Kidney (tissue), 13 donors: ENCODE measurements at regions not wholly inside any gene's neighbourhood (a gene's known extent, or its start where the extent isn't known, plus 50 kb on each side); places are given as distances from the start of the nearest gene placed in this dataset.

Experiments used
- DNase-seq, 5 donors: peaks; one replicate each; pipeline ENCODE4 v3.0.0-alpha.2; 2013 to 2020
- FAIRE-seq: peaks from 2 replicates; lab custom pipeline; 2012; peaks lifted over from hg19 to GRCh38; lab: Jason Lieb, UNC
- H3K27ac ChIP-seq, 2 donors: one replicate each; pipeline ENCODE4 v1.7.0; 2013; ENCODE audit warnings: low read depth in 2 of 2, low read length in 2 of 2, inconsistent platforms in 1 of 2
- H3K27me3 ChIP-seq: one replicate; pipeline ENCODE4 v1.7.1; 2013; ENCODE audit warnings: low read length, inconsistent platforms; ENCODE audit not compliant: control insufficient read depth, insufficient read depth
- H3K36me3 ChIP-seq, 3 donors: one replicate each; pipeline versions ENCODE4 v1.7.0 to v1.7.1; 2013; ENCODE audit warnings: low read length in 3 of 3, control low read depth in 1 of 3, inconsistent platforms in 1 of 3; ENCODE audit not compliant: insufficient read depth in 3 of 3, control insufficient read depth in 2 of 3
- H3K4me1 ChIP-seq, 3 donors: one replicate each; pipeline versions ENCODE4 v1.7.0 to v1.7.1; 2013; ENCODE audit warnings: low read length in 3 of 3, inconsistent platforms in 1 of 3, low read depth in 1 of 3; ENCODE audit not compliant: control insufficient read depth in 2 of 3, insufficient read depth in 2 of 3
- H3K4me3 ChIP-seq, 3 donors: one replicate each; pipeline versions ENCODE4 v1.7.0 to v1.8.1; 2013; ENCODE audit warnings: low read length in 3 of 3, control low read depth in 1 of 3, inconsistent platforms in 1 of 3
- H3K9ac ChIP-seq, 3 donors: one replicate each; pipeline versions ENCODE4 v1.7.0 to v1.7.1; 2013; ENCODE audit warnings: low read length in 3 of 3, control low read depth in 1 of 3, inconsistent platforms in 1 of 3
- H3K9me3 ChIP-seq, 3 donors: one replicate each; pipeline versions ENCODE4 v1.7.0 to v1.7.1; 2013; ENCODE audit warnings: low read length in 3 of 3, control low read depth in 1 of 3, inconsistent platforms in 1 of 3; ENCODE audit not compliant: control insufficient read depth in 2 of 3, insufficient read depth in 1 of 3
- CTCF ChIP-seq: IDR thresholded peaks from 3 replicates; pipeline ENCODE4 v1.5.1; 2012; ENCODE audit warnings: mild to moderate bottlenecking, moderate library complexity, borderline replicate concordance; ENCODE audit not compliant: insufficient read depth; ENCODE audit errors: extremely low read depth
- intact Hi-C: fragments of 100-400 bp; cut with DNase I; formaldehyde crosslinking; loops from one replicate; pipeline ENCODE4 v1.11.1; 2022
- donor health status: control.
- donor health status: control.
- donor health status: control.
- donor health status: control.
- donor health status: control.
- donor health status: DM: yes; HTN: yes; CAD: no.
- donor health status: Normal renal cell carcinoma (clear cell type).

DNA sequence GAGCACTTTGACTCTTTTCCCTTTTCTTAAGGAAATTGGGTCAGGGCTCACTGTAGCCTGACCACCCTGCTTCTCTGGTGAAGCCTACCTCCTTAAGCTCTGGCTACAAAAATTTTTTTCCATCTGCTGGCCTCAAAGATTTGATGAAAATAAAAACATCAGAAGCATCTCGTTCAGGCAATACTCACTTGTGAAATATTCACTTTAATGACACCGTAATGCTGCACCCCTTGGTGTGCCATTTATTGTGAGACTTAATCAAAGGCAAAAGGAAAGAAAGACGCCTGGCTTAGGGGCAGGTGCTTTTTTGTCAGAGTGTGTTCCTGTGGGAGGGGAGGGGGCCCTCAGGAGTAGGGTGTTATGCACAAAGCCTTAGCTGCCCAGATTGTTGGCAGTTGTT is 155.0 kb upstream of the TMPO start:
- Histone ChIP-seq H3K36me3 (no peaks in the 10 kb centered on the region), H3K4me1 (no peaks in the 10 kb centered on the region), H3K9ac (no peak overlapping the region), H3K27me3 (no peaks in the 10 kb centered on the region), H3K9me3 (no peaks in the 10 kb centered on the region), H3K4me3 (no peak overlapping the region), H3K27ac (no peak overlapping the region)
- FAIRE-seq: no peak
- TF ChIP-seq CTCF: no peak
- no peak for DNase-seq
- intact Hi-C loops: no loop called here

DNA sequence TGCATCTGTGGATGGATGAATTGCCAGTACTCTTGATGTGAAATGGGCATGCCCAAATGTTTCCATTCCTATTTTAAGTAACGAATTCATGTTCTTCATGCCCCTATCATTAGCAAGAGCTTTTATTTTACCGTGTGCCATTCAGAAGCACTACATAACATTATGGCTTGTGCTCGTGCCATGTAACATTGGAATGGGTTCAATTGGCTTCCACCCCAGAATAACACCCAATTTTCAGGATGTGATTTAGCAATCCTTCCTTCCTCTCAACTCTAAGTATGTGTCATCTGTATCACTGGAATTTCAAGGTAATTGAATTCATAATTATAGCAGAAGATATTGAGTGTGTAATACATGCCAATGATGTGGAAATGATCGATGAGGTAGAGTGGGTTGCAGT is 145.8 kb upstream of the TMPO start:
- no peak overlapping the region for H3K9ac ChIP-seq
- H3K36me3 ChIP-seq: no peaks in the 10 kb centered on the region
- TF ChIP-seq CTCF: no peak
- intact Hi-C loops: no loop called here
- no peak overlapping the region for H3K4me3 ChIP-seq
- no peak for DNase-seq
- no peaks in the 10 kb centered on the region for H3K4me1 ChIP-seq
- H3K27me3 ChIP-seq: no peaks in the 10 kb centered on the region
- no peak overlapping the region for H3K27ac ChIP-seq
- H3K9me3 ChIP-seq: no peaks in the 10 kb centered on the region
- FAIRE-seq: no peak

GRCh38 chr12:98370976-98371375 is 144.4 kb upstream of the TMPO start:
- FAIRE-seq (no peak), DNase-seq (no peak)
- no peaks in the 10 kb centered on the region for H3K36me3 ChIP-seq
- H3K4me3 ChIP-seq: no peak overlapping the region
- H3K27ac ChIP-seq: no peak overlapping the region
- H3K4me1 ChIP-seq: no peaks in the 10 kb centered on the region
- H3K27me3 ChIP-seq: no peaks in the 10 kb centered on the region
- no peak for TF ChIP-seq CTCF
- H3K9ac ChIP-seq: no peak overlapping the region
- H3K9me3 ChIP-seq: no peaks in the 10 kb centered on the region
- intact Hi-C loops: no loop called here

DNA sequence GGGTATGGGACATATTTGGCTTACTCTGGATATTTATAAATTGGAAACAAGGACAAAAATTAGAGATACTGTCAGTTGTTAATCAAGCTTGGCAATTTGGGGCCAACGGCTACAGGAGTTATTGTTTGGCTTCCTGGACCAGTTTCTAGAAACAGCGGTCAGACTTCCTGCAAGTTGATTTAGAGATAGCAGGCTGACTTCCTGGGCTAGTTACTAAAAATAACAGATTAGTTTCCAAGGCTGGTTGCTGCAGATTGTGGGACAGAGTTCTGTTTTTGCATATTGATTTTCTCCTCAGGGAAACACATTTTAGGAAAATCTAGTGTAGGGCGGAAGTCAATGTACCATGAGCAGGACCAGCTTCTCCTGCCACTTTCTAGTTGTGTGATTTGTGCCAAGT is 144.0 kb upstream of the TMPO start:
- FAIRE-seq: no peak

More for the DNA sequence above, 144.0 kb upstream of the TMPO start:
- DNase-seq: peak in 1 of 5 donors; percentile 16
- no peaks in the 10 kb centered on the region for H3K9me3 ChIP-seq
- H3K27me3 ChIP-seq: no peaks in the 10 kb centered on the region
- H3K4me1 ChIP-seq: no peaks in the 10 kb centered on the region
- no peak for TF ChIP-seq CTCF
- no peak overlapping the region for H3K9ac ChIP-seq
- no peak overlapping the region for H3K27ac ChIP-seq
- H3K36me3 ChIP-seq: no peaks in the 10 kb centered on the region
- no peak overlapping the region for H3K4me3 ChIP-seq
- intact Hi-C loops: no loop called here
